Putamen (tissue), 1 donor: ENCODE measurements at regions not wholly inside any gene's neighbourhood (a gene's known extent, or its start where the extent isn't known, plus 50 kb on each side); places are given as distances from the start of the nearest gene placed in this dataset.

Experiments used
- DNase-seq: peaks from one replicate; pipeline ENCODE4 v3.0.0-alpha.2; 2016; ENCODE audit warnings: low spot score

GRCh38 chr2:118510807-118511206, 336.6 kb downstream of the EN1 start:
- DNase-seq, result no peak

- DNase-seq, result no peak
Measured at GRCh38 chr2:118509319-118510004, 338.0 kb downstream of the EN1 start.

GRCh38 chr2:118508282-118508681, 339.2 kb downstream of the EN1 start:
- no peak for DNase-seq

GRCh38 chr2:118505436-118505835, 342.0 kb downstream of the EN1 start:
- DNase-seq, result no peak

- no peak for DNase-seq
Measured at GRCh38 chr2:118502106-118502505, 345.3 kb downstream of the EN1 start.

GRCh38 chr2:118498943-118499342, 348.5 kb downstream of the EN1 start:
- DNase-seq, result no peak

- DNase-seq, result no peak
Measured at GRCh38 chr2:118496870-118497611, 350.4 kb downstream of the EN1 start.

- DNase-seq, result no peak
Measured at GRCh38 chr2:118496467-118496866, 351.0 kb downstream of the EN1 start.

- DNase-seq, result no peak
Measured at GRCh38 chr2:118495290-118495689, 352.2 kb downstream of the EN1 start.

GRCh38 chr2:118493213-118493612, 354.2 kb downstream of the EN1 start:
- no peak for DNase-seq

- DNase-seq, result no peak
Measured at GRCh38 chr2:118492335-118492734, 355.1 kb downstream of the EN1 start.

- DNase-seq, result no peak
Measured at GRCh38 chr2:118490330-118490729, 357.1 kb downstream of the EN1 start.

- DNase-seq, result no peak
Measured at GRCh38 chr2:118489712-118490299, 357.6 kb downstream of the EN1 start.

GRCh38 chr2:118481299-118481698, 366.1 kb downstream of the EN1 start:
- DNase-seq, result no peak

- no peak for DNase-seq
Measured at GRCh38 chr2:118479020-118479419, 368.4 kb downstream of the EN1 start.

- no peak for DNase-seq
Measured at GRCh38 chr2:118477111-118477862, 370.2 kb downstream of the EN1 start.

- DNase-seq, result no peak
Measured at GRCh38 chr2:118475622-118476205, 371.7 kb downstream of the EN1 start.

GRCh38 chr2:118474541-118474920, 372.9 kb downstream of the EN1 start:
- no peak for DNase-seq

GRCh38 chr2:118473846-118474540, 373.5 kb downstream of the EN1 start:
- DNase-seq, result no peak

- no peak for DNase-seq
Measured at GRCh38 chr2:118473241-118473640, 374.2 kb downstream of the EN1 start.

GRCh38 chr2:118470297-118470696, 377.2 kb downstream of the EN1 start:
- DNase-seq, result no peak

- DNase-seq, result no peak
Measured at GRCh38 chr2:118469103-118469502, 378.3 kb downstream of the EN1 start.
